ENCODE measurements at regions not wholly inside any gene's neighbourhood (a gene's known extent, or its start where the extent isn't known, plus 50 kb on each side); places are given as distances from the start of the nearest gene placed in this dataset.

- TF ChIP-seq CTCF (CRISPR knock-in tag; IDR thresholded peaks at IDR 0.05): no peak
- no peak for TF ChIP-seq ZNF24 (IDR thresholded peaks at IDR 0.05)
These were observed 354.2 kb downstream of the CDH7 start for GRCh38 chr18:66105016-66105415.
